Adrenal gland (tissue), 5 donors: ENCODE measurements at regions not wholly inside any gene's neighbourhood (a gene's known extent, or its start where the extent isn't known, plus 50 kb on each side); places are given as distances from the start of the nearest gene placed in this dataset.

Source experiments
- POLR2A ChIP-seq, 2 donors: fragments of 450-650 bp; IDR thresholded peaks; one replicate each; pipeline ENCODE4 v1.6.1; 2017; ENCODE audit warnings: antibody characterized with exemption in 2 of 2, mild to moderate bottlenecking in 2 of 2, moderate library complexity in 1 of 2
- TF ChIP-seq, protein P1 (sequence below), 6 experiments: fragments of 450-650 bp in 4 of 6; fragments of 200-600 bp in 2 of 6; sonication (generic) in 1 of 6; IDR thresholded peaks; 1 replicate in 5 of 6; 2 replicates in 1 of 6; pipeline versions ENCODE4 v1.5.1 to v1.8.0; 2016 to 2021; ENCODE audit warnings: antibody characterized with exemption in 6 of 6, mild to moderate bottlenecking in 2 of 6, moderate library complexity in 1 of 6
- donor health status: DM: no; HTN: no; CAD: no.

DNA sequence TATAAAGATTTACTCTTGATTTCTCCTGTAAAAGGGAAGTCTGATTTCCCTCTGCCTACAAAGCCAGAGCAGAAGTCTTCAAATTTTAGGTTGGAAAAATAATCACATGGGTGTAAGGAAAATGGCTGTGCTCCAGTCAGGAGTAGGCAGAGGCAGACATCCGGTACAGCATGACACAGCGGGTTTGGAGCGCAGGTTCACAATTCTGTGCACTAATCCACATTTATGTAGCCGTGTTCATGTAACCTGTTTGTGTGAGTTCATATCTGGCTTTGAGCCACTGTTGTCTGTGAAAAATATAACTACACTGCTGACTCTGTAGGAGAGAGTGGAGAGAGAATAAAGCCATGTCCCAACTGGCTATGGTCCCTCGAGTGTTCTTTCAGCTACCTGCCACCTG is 248.0 kb downstream of the CASP12 start:
- TF ChIP-seq, protein P1, sequence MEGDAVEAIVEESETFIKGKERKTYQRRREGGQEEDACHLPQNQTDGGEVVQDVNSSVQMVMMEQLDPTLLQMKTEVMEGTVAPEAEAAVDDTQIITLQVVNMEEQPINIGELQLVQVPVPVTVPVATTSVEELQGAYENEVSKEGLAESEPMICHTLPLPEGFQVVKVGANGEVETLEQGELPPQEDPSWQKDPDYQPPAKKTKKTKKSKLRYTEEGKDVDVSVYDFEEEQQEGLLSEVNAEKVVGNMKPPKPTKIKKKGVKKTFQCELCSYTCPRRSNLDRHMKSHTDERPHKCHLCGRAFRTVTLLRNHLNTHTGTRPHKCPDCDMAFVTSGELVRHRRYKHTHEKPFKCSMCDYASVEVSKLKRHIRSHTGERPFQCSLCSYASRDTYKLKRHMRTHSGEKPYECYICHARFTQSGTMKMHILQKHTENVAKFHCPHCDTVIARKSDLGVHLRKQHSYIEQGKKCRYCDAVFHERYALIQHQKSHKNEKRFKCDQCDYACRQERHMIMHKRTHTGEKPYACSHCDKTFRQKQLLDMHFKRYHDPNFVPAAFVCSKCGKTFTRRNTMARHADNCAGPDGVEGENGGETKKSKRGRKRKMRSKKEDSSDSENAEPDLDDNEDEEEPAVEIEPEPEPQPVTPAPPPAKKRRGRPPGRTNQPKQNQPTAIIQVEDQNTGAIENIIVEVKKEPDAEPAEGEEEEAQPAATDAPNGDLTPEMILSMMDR (IDR thresholded peaks at IDR 0.05): no peak
- TF ChIP-seq POLR2A (IDR thresholded peaks at IDR 0.05): no peak
